ENCODE measurements at regions not wholly inside any gene's neighbourhood (a gene's known extent, or its start where the extent isn't known, plus 50 kb on each side); places are given as distances from the start of the nearest gene placed in this dataset.

DNA sequence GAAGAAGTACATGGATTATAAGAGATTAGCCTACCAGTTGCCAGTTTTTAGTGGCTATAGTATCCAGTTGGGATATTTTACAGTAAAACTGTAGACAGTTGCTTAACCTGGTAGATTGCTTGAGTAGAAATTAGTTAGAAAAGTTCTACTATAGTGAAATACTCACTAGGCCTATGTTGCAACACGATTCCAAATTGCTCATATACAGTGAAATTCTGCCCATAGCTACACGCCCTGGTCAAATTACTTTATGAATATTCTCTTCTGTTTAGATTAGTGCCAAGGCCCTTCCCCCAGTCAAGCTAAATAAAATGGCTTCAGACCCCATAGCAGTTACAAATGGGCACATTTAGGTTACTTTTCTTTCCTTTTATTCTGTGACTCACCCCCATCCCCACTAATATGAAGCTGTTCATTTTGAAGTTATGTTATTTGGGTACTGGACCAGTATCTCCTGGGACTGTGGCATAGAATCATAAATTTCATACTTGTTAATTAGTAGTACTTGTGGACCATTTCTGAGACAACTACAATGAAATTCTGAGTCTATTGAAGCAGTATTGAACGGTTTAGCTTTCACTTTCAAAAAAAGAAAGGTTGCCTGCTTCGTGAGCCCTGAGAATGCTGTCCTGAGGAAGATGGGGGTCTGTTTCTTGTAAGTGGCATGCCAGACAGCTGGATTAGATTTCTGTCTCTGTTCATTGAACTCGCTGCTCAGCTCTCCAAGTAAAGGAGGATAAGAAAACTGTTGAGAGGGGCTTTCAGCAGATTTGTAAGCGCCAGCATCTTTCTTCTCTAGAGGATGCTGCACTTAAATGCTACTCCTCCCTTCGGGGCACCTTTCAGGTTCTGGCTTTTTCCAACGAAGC lies 65.8 kb upstream of the CFAP20DC start:
- DNase-seq, result no peak

DNA sequence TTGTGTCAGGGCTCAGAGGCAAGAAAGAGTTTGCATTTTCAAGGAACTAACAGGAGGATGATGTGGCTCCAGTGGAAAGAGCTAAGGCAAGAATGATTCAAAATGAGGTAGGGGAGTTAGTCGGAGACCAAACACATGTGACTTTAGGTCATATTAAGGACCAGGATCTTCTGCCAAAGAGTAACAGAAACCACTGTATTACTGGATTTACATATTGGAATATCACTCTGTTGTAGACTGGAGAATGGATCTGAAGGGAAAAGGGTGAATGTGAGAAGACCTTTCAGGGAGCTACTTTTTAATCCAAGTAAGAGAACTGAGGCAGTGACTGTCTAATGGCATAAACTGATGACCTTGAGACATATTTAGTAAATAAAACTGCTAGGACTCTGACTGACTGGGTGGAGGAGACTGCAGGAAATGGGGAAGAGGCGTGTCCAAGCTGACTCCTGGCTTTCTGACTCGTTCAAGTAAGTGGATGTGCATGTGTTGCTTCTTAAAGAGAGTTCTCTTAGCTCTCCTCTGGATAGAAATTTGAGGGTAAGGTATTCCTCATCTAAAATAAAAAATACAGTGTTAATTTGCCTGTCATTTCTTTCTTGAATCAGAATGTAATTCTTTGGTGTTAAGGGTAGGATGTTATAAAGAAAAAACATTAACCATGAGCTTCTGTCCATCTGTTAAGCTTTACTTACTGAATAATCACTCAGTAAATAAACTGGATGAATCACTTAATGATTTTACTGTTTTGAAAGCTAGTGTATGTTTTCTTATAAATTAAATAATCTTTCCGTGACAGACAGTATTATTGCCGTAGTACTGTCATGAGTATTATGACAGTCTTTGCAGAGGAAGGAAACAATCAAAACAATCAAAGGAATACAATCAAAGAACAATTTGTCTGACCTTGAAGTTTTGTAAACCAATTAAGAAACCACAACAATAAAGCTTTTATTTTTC lies 58.3 kb upstream of the CFAP20DC start:
- no peak for DNase-seq

DNA sequence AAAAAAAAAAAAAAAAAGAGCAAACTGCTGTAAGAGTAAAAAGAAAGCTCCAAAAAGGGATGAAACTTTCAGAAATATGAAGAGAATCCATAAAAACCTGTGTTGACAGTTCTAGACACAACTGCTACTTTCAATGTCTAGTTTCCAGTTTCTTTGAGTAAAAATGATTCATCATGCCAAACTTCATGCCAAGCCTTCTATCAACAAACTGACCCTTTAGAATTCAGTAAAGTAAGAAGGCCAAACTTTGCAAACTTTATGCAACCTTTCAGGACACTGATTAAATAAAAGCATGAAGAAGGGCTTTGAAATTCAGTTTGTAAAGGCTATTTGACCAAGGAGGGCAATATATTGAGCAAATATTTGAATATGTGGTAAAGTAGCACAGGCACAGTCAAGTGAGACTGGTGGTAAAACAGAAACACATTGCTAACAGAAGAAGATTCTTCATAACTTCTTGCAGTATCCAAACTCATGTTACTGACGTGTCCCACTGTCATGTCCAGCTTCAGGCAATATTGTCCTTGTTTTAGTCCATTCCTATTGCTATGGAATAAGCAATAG lies 56.3 kb upstream of the CFAP20DC start:
- DNase-seq, result no peak

DNA sequence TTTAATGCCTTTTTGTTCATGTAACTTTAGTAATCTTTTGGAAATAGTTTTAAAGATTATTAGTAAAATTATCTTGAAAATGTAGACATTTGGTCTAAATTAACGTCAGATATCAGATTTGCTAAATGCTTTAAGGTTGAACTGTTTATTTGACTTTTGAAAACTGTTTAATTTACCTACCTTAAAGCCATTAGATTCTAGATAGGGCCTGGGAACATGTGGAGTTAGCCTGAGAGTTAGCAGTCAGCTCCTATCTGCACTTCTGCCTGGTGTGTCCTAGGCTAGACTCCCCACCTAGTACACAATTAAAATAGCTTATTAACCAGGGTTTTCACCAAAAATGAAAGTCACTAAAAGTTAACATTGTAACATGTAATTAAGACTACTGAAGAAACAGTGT lies 53.7 kb upstream of the CFAP20DC start:
- DNase-seq, result no peak

DNA sequence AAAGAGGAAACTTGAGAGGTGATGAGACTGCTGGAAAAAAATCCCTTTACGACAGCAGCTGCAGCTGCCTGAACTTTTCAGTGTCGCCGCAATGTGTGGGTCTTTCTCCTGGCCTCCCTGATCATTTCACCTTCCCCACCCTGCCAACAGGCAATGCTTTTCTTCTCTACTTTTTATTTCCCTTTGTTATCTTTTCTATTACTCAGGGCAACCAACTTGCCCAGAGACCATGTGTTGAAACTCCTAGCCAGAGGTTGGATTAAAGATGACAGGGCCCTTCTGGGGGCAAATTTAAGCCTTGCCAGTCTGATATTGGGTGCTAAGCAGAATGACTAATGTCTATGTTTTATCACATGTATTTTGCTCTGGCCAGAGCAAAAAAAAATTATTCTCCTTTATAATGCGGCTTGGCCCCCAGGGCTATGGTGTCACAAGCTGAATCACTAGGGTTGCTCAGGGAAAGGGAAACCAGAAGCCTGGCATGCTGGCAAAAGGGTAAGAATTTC lies 51.5 kb upstream of the CFAP20DC start:
- DNase-seq, result no peak
